HG02588 (cell line): ENCODE measurements at regions not wholly inside any gene's neighbourhood (a gene's known extent, or its start where the extent isn't known, plus 50 kb on each side); places are given as distances from the start of the nearest gene placed in this dataset.
"Not testable (repeated sequence)": the region's sequence is repeated elsewhere in the genome, so short reads cannot be mapped to it uniquely, and the experiment has no call there.

ENCODE experiments used
- ATAC-seq: cut with Tn5 transposase; IDR thresholded peaks from one replicate; pipeline ENCODE4 v1.9.1; 2021; ENCODE audit warnings: mild to moderate bottlenecking, moderate library complexity; ENCODE audit not compliant: unreplicated experiment

GRCh38 chr10:64175271-64175962, 654.2 kb downstream of the REEP3 start:
- no peak for ATAC-seq

- no peak for ATAC-seq
Observed at GRCh38 chr10:64182671-64183070, 661.5 kb downstream of the REEP3 start.

- no peak for ATAC-seq
Observed at GRCh38 chr10:64191286-64191685, 670.1 kb downstream of the REEP3 start.

GRCh38 chr10:64196638-64197315, 675.6 kb downstream of the REEP3 start:
- ATAC-seq, result no peak

GRCh38 chr10:64201936-64202335, 680.7 kb downstream of the REEP3 start:
- no peak for ATAC-seq

- not testable (repeated sequence) for ATAC-seq
Observed at GRCh38 chr10:64204504-64204903, 683.3 kb downstream of the REEP3 start.

GRCh38 chr10:64206409-64206808, 685.2 kb downstream of the REEP3 start:
- no peak for ATAC-seq

- no peak for ATAC-seq
Observed at GRCh38 chr10:64209561-64209960, 688.4 kb downstream of the REEP3 start.

GRCh38 chr10:64210211-64210610, 689.0 kb downstream of the REEP3 start:
- no peak for ATAC-seq

GRCh38 chr10:64211466-64211865, 690.3 kb downstream of the REEP3 start:
- no peak for ATAC-seq

- ATAC-seq, result no peak
Observed at GRCh38 chr10:64215088-64215487, 693.9 kb downstream of the REEP3 start.

GRCh38 chr10:64219271-64220025, 698.2 kb downstream of the REEP3 start:
- no peak for ATAC-seq

- no peak for ATAC-seq
Observed at GRCh38 chr10:64234489-64234888, 713.3 kb downstream of the REEP3 start.

GRCh38 chr10:64257704-64258103, 736.5 kb downstream of the REEP3 start:
- no peak for ATAC-seq

GRCh38 chr10:64261092-64261491, 739.9 kb downstream of the REEP3 start:
- peak; percentile 82 for ATAC-seq

- ATAC-seq, result peak; percentile 11
Observed at GRCh38 chr10:64261676-64262075, 740.5 kb downstream of the REEP3 start.

GRCh38 chr10:64265961-64266360, 744.8 kb downstream of the REEP3 start:
- no peak for ATAC-seq

GRCh38 chr10:64271508-64271907, 750.3 kb downstream of the REEP3 start:
- ATAC-seq, result no peak

- no peak for ATAC-seq
Observed at GRCh38 chr10:64271983-64272382, 750.8 kb downstream of the REEP3 start.

GRCh38 chr10:64275001-64275400, 753.8 kb downstream of the REEP3 start:
- ATAC-seq, result no peak

- ATAC-seq, result peak; percentile 83
Observed at GRCh38 chr10:64275774-64276173, 754.6 kb downstream of the REEP3 start.

GRCh38 chr10:64277536-64277935, 756.3 kb downstream of the REEP3 start:
- no peak for ATAC-seq
